CD4-positive, CD25-positive, alpha-beta regulatory T cell (primary cell): ENCODE measurements at regions not wholly inside any gene's neighbourhood (a gene's known extent, or its start where the extent isn't known, plus 50 kb on each side); places are given as distances from the start of the nearest gene placed in this dataset.

ENCODE experiments used
- ATAC-seq, 2 donors: fragments of 150-1000 bp; cut with Tn5 transposase; one replicate each; pipeline ENCODE4 v1.10.0; 2021; ENCODE audit warnings: low read depth in 2 of 2, moderate number of reproducible peaks in 2 of 2, moderate library complexity in 1 of 2
- DNase-seq, 3 donors: peaks; one replicate each; pipeline versions ENCODE4 v3.0.0 to v3.0.0-alpha.2; 2012 to 2022; ENCODE audit warnings: mixed read lengths in 1 of 3
- H3K27ac ChIP-seq: one replicate; pipeline ENCODE4 v1.7.0; 2013; ENCODE audit warnings: mild to moderate bottlenecking, low read length; ENCODE audit not compliant: insufficient read depth, poor library complexity, severe bottlenecking
- H3K27me3 ChIP-seq: one replicate; pipeline ENCODE4 v1.7.0; 2013; ENCODE audit warnings: low read length; ENCODE audit not compliant: control insufficient read depth, insufficient read depth
- H3K36me3 ChIP-seq: one replicate; pipeline ENCODE4 v1.7.0; 2013; ENCODE audit warnings: mild to moderate bottlenecking, low read length, moderate library complexity; ENCODE audit not compliant: control insufficient read depth, insufficient read depth
- H3K4me1 ChIP-seq: 2 replicates; pipeline ENCODE4 v1.7.0; 2013; ENCODE audit warnings: mild to moderate bottlenecking, low read length; ENCODE audit not compliant: insufficient read depth, control insufficient read depth, poor library complexity, severe bottlenecking
- H3K4me3 ChIP-seq: one replicate; pipeline ENCODE4 v1.7.0; 2013; ENCODE audit warnings: low read depth, mild to moderate bottlenecking, low read length, moderate library complexity
- H3K9me3 ChIP-seq, 2 experiments: 1 replicate in 1 of 2; 2 replicates in 1 of 2; pipeline ENCODE4 v1.7.0; 2013; ENCODE audit warnings: low read length in 2 of 2, mild to moderate bottlenecking in 1 of 2, moderate library complexity in 1 of 2; ENCODE audit not compliant: control insufficient read depth in 2 of 2
- H3K27ac Mint-ChIP-seq, 3 donors: one replicate each; pipeline ENCODE4 v1.8.0; 2020 to 2022; ENCODE audit warnings: mild to moderate bottlenecking in 3 of 3, mixed read lengths in 3 of 3, moderate library complexity in 2 of 3
- H3K27me3 Mint-ChIP-seq: one replicate; pipeline ENCODE4 v1.8.0; 2022; ENCODE audit warnings: mild to moderate bottlenecking, mixed read lengths
- H3K36me3 Mint-ChIP-seq: one replicate; pipeline ENCODE4 v1.8.0; 2020; ENCODE audit warnings: mixed read lengths
- H3K4me1 Mint-ChIP-seq, 4 donors: one replicate each; pipeline ENCODE4 v1.8.0; 2020 to 2022; ENCODE audit warnings: mixed read lengths in 4 of 4, mild to moderate bottlenecking in 1 of 4
- H3K4me3 Mint-ChIP-seq, 4 donors: one replicate each; pipeline ENCODE4 v1.8.0; 2020 to 2022; ENCODE audit warnings: mild to moderate bottlenecking in 4 of 4, mixed read lengths in 4 of 4, moderate library complexity in 3 of 4
- H3K9me3 Mint-ChIP-seq, 7 donors: one replicate each; pipeline ENCODE4 v1.8.0; 2020 to 2022; ENCODE audit warnings: mixed read lengths in 7 of 7, mild to moderate bottlenecking in 3 of 7, moderate library complexity in 2 of 7

DNA sequence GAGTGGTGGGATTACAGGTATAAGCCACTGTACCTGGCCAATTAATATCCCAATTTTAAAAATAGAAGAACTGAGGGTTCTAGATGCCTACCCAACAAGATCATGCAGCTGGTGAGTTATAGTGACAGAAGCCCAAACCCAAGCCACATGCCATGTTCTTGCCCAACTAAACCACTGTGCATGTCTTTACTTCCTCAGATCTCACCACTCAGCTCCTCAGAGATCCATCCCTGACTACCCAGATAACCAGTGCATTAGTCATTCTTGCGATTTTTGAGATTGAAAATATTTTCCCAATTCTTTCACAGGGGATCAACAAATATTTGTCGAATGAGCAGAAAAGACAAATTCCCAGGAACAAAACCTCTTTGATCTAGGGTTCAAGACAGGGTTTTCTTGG is 303.1 kb downstream of the CBLN1 start:
- no peaks in the 10 kb centered on the region for H3K36me3 Mint-ChIP-seq
- peaks cover 0 to 9% (median under 1%) of the 10 kb centered on the region in 7 donors for H3K9me3 Mint-ChIP-seq
- H3K27me3 Mint-ChIP-seq, result no peaks in the 10 kb centered on the region
- no peak for ATAC-seq
- H3K4me3 ChIP-seq, result no peak overlapping the region
- no peak overlapping the region for H3K27ac Mint-ChIP-seq
- H3K4me3 Mint-ChIP-seq, result no peak overlapping the region
- H3K36me3 ChIP-seq, result no peaks in the 10 kb centered on the region
- H3K4me1 Mint-ChIP-seq, result no peaks in the 10 kb centered on the region
- no peaks in the 10 kb centered on the region for H3K4me1 ChIP-seq
- no peaks in the 10 kb centered on the region for H3K27me3 ChIP-seq
- no peaks in the 10 kb centered on the region for H3K9me3 ChIP-seq
- no peak for DNase-seq
- H3K27ac ChIP-seq, result no peak overlapping the region

DNA sequence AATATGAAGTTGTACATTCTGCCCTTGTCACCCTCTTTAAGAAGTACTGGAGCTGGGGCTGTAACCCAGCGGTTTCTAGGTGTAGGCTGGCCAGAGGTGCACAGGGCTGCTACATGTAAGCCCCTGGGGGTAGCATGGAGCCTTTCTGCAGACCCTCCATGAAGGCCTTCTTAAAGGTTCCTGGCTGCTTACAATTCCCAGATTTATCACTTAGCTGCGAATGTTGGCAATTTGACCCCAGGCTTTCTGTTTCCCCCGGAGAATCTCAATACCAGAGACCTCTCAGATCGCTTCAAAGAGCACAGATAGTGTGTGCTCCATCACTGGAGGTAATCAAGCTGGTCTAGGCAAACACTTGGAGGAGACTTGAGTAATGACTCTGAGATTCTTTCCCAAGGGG is 309.4 kb downstream of the CBLN1 start:
- H3K27ac Mint-ChIP-seq, result no peak overlapping the region
- no peaks in the 10 kb centered on the region for H3K27me3 Mint-ChIP-seq
- no peaks in the 10 kb centered on the region for H3K36me3 Mint-ChIP-seq
- Histone ChIP-seq H3K27me3 (no peaks in the 10 kb centered on the region), H3K9me3 (no peaks in the 10 kb centered on the region), H3K36me3 (no peaks in the 10 kb centered on the region), H3K4me1 (no peaks in the 10 kb centered on the region), H3K4me3 (no peak overlapping the region), H3K27ac (no peak overlapping the region)
- H3K9me3 Mint-ChIP-seq, result peaks cover 0 to 4% (median 0%) of the 10 kb centered on the region in 7 donors
- H3K4me1 Mint-ChIP-seq, result no peaks in the 10 kb centered on the region
- no peak for DNase-seq
- ATAC-seq, result no peak
- H3K4me3 Mint-ChIP-seq, result no peak overlapping the region

DNA sequence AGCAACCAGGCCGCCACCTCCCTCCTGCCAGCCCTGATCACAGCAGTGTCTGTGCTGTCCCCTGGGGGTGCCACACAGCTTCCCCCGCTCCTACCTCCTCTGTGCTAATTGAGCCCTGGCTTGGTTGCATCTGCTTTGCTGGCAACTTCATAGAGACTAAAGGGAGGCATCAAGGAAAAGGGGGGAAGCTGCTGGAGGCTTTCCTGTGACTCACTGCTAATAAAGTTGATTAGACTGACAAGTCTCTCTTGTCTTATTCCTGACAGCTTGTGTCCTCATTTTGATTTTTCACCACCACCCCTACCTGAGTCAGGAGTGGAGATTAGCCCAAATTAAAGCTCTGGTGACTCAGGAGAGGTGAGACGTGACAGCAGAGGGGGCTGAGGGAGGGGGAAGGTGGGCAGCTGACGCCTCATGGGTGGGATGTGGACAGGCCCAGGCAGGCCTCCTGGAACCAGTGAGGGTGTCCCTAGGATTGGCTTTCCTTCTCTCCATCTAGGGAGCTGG is 310.0 kb downstream of the CBLN1 start:
- Mint-ChIP-seq H3K27ac (no peak overlapping the region), H3K4me3 (no peak overlapping the region), H3K9me3 (peaks cover 0 to 4% (median 0%) of the 10 kb centered on the region in 7 donors), H3K27me3 (no peaks in the 10 kb centered on the region), H3K4me1 (no peaks in the 10 kb centered on the region), H3K36me3 (no peaks in the 10 kb centered on the region)
- no peaks in the 10 kb centered on the region for H3K36me3 ChIP-seq
- no peaks in the 10 kb centered on the region for H3K9me3 ChIP-seq
- H3K4me3 ChIP-seq, result no peak overlapping the region
- no peak overlapping the region for H3K27ac ChIP-seq
- H3K27me3 ChIP-seq, result no peaks in the 10 kb centered on the region
- H3K4me1 ChIP-seq, result no peaks in the 10 kb centered on the region
- no peak for ATAC-seq
- DNase-seq, result no peak

DNA sequence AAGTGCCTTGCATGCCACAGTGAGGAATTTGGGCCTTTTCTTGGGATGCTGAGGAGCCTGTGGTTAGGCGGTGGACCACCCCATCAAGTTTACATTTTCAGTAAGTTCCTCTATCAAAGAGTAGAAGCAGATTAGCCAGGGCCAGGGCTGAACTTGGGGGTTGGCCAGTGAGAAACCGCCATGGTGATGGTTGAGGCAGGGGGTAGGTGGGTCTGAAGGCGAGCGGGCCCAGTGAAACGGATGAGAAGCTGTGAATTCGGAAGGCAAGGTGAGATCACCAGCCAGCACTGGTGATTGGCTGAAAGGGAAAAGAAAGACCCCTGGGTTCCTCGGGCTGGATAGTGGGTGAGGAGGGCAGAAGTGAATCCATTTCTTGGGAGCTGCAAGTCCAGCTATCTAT is 311.4 kb downstream of the CBLN1 start:
- Histone ChIP-seq H3K27me3 (no peaks in the 10 kb centered on the region), H3K4me1 (no peaks in the 10 kb centered on the region), H3K4me3 (no peak overlapping the region), H3K36me3 (no peaks in the 10 kb centered on the region), H3K27ac (no peak overlapping the region), H3K9me3 (no peaks in the 10 kb centered on the region)
- no peaks in the 10 kb centered on the region for H3K27me3 Mint-ChIP-seq
- H3K4me3 Mint-ChIP-seq, result no peak overlapping the region
- H3K36me3 Mint-ChIP-seq, result no peaks in the 10 kb centered on the region
- DNase-seq (no peak), ATAC-seq (no peak)
- H3K27ac Mint-ChIP-seq, result no peak overlapping the region
- H3K9me3 Mint-ChIP-seq, result peaks cover 0 to 4% (median 0%) of the 10 kb centered on the region in 7 donors
- H3K4me1 Mint-ChIP-seq, result no peaks in the 10 kb centered on the region

DNA sequence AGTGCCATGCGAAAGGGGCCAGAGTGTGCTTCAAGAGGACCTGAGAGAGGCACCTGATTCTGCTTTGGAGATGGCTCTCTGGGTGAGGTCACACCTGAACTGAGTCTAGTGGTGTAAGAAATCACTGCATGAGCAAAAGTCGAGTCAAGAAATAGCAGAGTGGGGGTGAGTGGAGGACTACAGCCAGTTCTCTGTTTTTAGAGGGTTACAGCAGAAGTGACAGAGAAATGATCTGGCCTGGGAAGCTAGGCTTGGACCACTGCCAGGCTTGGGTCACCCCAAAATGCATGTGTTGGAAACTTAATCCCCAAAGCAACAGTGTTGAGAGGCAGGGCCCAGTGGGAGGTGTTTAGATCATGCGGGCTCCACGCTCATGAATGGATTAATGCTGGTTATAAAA is 312.0 kb downstream of the CBLN1 start:
- Mint-ChIP-seq H3K27me3 (no peaks in the 10 kb centered on the region), H3K36me3 (no peaks in the 10 kb centered on the region), H3K4me3 (no peak overlapping the region), H3K9me3 (peaks cover 0 to 5% (median 0%) of the 10 kb centered on the region in 7 donors), H3K27ac (no peak overlapping the region), H3K4me1 (no peaks in the 10 kb centered on the region)
- ATAC-seq (no peak), DNase-seq (no peak)
- H3K9me3 ChIP-seq, result no peaks in the 10 kb centered on the region
- no peak overlapping the region for H3K4me3 ChIP-seq
- H3K36me3 ChIP-seq, result no peaks in the 10 kb centered on the region
- H3K27me3 ChIP-seq, result no peaks in the 10 kb centered on the region
- H3K27ac ChIP-seq, result no peak overlapping the region
- H3K4me1 ChIP-seq, result no peaks in the 10 kb centered on the region

DNA sequence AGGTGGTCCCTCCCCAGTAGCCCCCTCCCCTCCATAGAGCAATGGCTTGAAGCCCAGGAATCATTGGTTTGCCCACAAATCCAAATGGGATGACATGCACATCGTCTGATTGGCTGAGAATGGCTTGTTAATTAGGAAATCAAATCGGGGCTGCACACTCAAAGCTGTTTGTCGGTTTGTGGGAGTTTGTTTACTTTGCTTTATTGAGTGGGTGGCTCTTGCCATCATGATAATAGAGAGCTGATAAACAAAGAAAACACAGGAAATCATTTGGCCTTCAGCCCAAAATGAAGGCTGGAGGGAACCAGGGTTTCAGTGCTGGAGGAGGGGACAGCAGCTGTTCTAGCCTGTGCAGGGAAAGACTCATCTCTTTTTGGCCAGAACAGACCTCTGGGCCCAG is 316.3 kb downstream of the CBLN1 start:
- no peak overlapping the region for H3K4me3 Mint-ChIP-seq
- H3K27me3 Mint-ChIP-seq, result no peaks in the 10 kb centered on the region
- no peaks in the 10 kb centered on the region for H3K4me1 ChIP-seq
- H3K36me3 ChIP-seq, result no peaks in the 10 kb centered on the region
- H3K4me3 ChIP-seq, result no peak overlapping the region
- ATAC-seq, result no peak
- no peaks in the 10 kb centered on the region for H3K27me3 ChIP-seq
- no peaks in the 10 kb centered on the region for H3K36me3 Mint-ChIP-seq
- peaks cover 0 to 4% (median 0%) of the 10 kb centered on the region in 7 donors for H3K9me3 Mint-ChIP-seq
- H3K9me3 ChIP-seq, result no peaks in the 10 kb centered on the region
- no peak for DNase-seq
- H3K27ac ChIP-seq, result no peak overlapping the region
- H3K4me1 Mint-ChIP-seq, result no peaks in the 10 kb centered on the region
- H3K27ac Mint-ChIP-seq, result no peak overlapping the region

DNA sequence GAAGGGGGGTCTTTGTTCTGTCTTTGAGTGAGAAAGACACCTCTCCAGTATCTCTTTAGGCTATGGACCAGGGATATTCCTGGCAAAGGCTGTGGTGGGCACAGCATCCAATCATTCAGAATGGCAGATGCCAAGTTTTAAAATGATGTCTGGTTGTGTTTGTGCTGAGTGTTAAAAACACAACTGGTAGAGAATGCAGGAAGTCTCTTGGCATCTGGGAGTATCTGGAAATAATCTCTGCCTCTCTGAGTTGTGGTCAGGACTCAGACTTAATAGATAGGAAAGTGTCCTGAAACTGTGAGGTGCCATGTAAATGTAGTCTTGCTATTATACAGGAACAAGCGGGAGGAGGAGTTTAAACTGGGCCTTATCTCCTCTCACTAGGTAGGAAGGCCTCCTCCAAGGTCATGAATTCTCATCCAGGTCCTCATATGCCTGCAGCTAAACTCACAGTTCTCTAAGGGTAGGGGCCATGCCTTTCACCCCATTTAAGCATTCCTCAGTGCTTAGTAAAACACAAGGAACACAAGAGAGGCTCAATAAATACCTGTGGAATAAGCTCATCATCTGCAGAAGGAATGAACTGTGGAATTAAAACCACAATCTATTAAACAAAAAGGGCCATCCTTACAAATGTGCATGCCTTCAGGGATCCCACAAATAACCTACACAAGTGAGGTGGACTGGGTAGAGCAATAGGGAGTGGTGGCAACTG is 317.6 kb downstream of the CBLN1 start:
- Mint-ChIP-seq H3K4me1 (no peaks in the 10 kb centered on the region), H3K9me3 (peaks cover 0 to 2% (median 0%) of the 10 kb centered on the region in 7 donors), H3K27ac (no peak overlapping the region), H3K36me3 (no peaks in the 10 kb centered on the region), H3K27me3 (no peaks in the 10 kb centered on the region), H3K4me3 (no peak overlapping the region)
- Histone ChIP-seq H3K27ac (no peak overlapping the region), H3K36me3 (no peaks in the 10 kb centered on the region), H3K4me1 (no peaks in the 10 kb centered on the region), H3K4me3 (no peak overlapping the region), H3K27me3 (no peaks in the 10 kb centered on the region), H3K9me3 (peaks cover 0 to 2% of the 10 kb centered on the region in 2 experiments)
- DNase-seq (no peak), ATAC-seq (no peak)

DNA sequence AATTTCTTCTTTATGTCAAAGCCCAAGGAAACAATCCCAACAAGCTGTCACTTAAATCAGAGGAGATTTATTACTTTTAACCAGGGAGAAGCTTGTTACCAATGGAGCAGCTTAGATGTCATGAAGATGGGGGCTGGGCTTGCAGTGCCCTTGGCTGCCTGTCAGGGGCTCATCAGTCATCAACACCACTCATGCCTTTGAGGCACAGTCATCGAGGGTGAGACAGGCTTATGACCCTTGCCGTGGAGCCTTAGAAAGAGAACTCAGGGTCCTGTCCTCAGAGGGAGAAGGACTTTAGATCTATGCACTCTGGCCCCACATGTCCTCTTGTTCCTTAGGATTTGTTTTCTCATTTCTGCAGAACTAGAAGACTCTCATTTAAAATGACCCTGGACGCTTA is 318.3 kb downstream of the CBLN1 start:
- DNase-seq (no peak), ATAC-seq (no peak)
- Mint-ChIP-seq H3K4me3 (no peak overlapping the region), H3K4me1 (no peaks in the 10 kb centered on the region), H3K27me3 (no peaks in the 10 kb centered on the region), H3K27ac (no peak overlapping the region), H3K9me3 (peaks cover 0 to 3% (median 0%) of the 10 kb centered on the region in 7 donors), H3K36me3 (no peaks in the 10 kb centered on the region)
- Histone ChIP-seq H3K9me3 (peaks cover 0 to 2% of the 10 kb centered on the region in 2 experiments), H3K36me3 (no peaks in the 10 kb centered on the region), H3K27ac (no peak overlapping the region), H3K27me3 (no peaks in the 10 kb centered on the region), H3K4me3 (no peak overlapping the region), H3K4me1 (no peaks in the 10 kb centered on the region)
